HG03060 (cell line): ENCODE measurements at regions not wholly inside any gene's neighbourhood (a gene's known extent, or its start where the extent isn't known, plus 50 kb on each side); places are given as distances from the start of the nearest gene placed in this dataset.

Source experiments
- ATAC-seq: cut with Tn5 transposase; IDR thresholded peaks from one replicate; pipeline ENCODE4 v1.9.1; 2021; ENCODE audit warnings: low read depth, moderate number of reproducible peaks; ENCODE audit not compliant: unreplicated experiment

GRCh38 chr5:117088176-117088575 lies 513.6 kb upstream of the SEMA6A start:
- no peak for ATAC-seq

- no peak for ATAC-seq
Measured at GRCh38 chr5:117084067-117084466, 509.4 kb upstream of the SEMA6A start.

GRCh38 chr5:117082977-117083376 lies 508.4 kb upstream of the SEMA6A start:
- ATAC-seq = no peak

- no peak for ATAC-seq
Measured at GRCh38 chr5:117077142-117077541, 502.5 kb upstream of the SEMA6A start.

GRCh38 chr5:117072439-117072838 lies 497.8 kb upstream of the SEMA6A start:
- ATAC-seq = no peak

- ATAC-seq = no peak
Measured at GRCh38 chr5:117065800-117066199, 491.2 kb upstream of the SEMA6A start.

- ATAC-seq = no peak
Measured at GRCh38 chr5:117065161-117065560, 490.5 kb upstream of the SEMA6A start.

GRCh38 chr5:117060099-117060498 lies 485.5 kb upstream of the SEMA6A start:
- no peak for ATAC-seq

GRCh38 chr5:117058740-117059139 lies 484.1 kb upstream of the SEMA6A start:
- no peak for ATAC-seq

- no peak for ATAC-seq
Measured at GRCh38 chr5:117055517-117055916, 480.9 kb upstream of the SEMA6A start.

- ATAC-seq = no peak
Measured at GRCh38 chr5:117054911-117055310, 480.3 kb upstream of the SEMA6A start.

- ATAC-seq = no peak
Measured at GRCh38 chr5:117054141-117054540, 479.5 kb upstream of the SEMA6A start.

- ATAC-seq = no peak
Measured at GRCh38 chr5:117041926-117042595, 467.4 kb upstream of the SEMA6A start.

- no peak for ATAC-seq
Measured at GRCh38 chr5:117039035-117039434, 464.4 kb upstream of the SEMA6A start.

- ATAC-seq = no peak
Measured at GRCh38 chr5:117027384-117027783, 452.8 kb upstream of the SEMA6A start.

GRCh38 chr5:117020999-117021398 lies 446.4 kb upstream of the SEMA6A start:
- no peak for ATAC-seq

- ATAC-seq = no peak
Measured at GRCh38 chr5:117013280-117013877, 438.8 kb upstream of the SEMA6A start.

- ATAC-seq = no peak
Measured at GRCh38 chr5:117010574-117010973, 436.0 kb upstream of the SEMA6A start.

- no peak for ATAC-seq
Measured at GRCh38 chr5:116998024-116998423, 423.4 kb upstream of the SEMA6A start.

GRCh38 chr5:116992681-116993080 lies 418.1 kb upstream of the SEMA6A start:
- no peak for ATAC-seq

- ATAC-seq = no peak
Measured at GRCh38 chr5:116989995-116990394, 415.4 kb upstream of the SEMA6A start.

GRCh38 chr5:116982035-116982434 lies 407.4 kb upstream of the SEMA6A start:
- no peak for ATAC-seq
